ENCODE measurements at regions not wholly inside any gene's neighbourhood (a gene's known extent, or its start where the extent isn't known, plus 50 kb on each side); places are given as distances from the start of the nearest gene placed in this dataset.

DNA sequence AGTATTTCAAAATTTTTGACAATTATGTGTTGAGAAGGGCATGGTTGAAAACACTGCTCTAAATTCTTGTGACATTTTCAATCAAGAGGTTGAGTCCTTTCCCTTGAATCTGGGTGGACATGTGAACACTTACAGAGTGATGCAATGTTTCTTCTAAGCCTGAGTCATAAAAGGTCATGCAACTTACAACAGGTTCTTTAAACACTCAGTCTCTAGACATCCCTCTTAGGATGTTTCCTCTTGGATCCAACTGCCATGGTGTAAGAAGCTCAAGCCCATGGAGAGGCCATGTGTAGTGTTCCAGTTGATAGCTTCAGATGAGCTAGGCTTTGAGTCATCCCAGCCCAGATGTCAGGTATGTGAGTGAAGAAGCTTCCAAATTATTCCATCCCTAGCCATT, 232.2 kb upstream of the MAOA start:
- no peaks in the 10 kb centered on the region for H3K27me3 ChIP-seq (replicated peaks; ENCODE audit: insufficient read depth, low read length)
- no peaks in the 10 kb centered on the region for H3K9me3 ChIP-seq (replicated peaks; ENCODE audit: insufficient read depth, low read length)
- DNase-seq = no peak

DNA sequence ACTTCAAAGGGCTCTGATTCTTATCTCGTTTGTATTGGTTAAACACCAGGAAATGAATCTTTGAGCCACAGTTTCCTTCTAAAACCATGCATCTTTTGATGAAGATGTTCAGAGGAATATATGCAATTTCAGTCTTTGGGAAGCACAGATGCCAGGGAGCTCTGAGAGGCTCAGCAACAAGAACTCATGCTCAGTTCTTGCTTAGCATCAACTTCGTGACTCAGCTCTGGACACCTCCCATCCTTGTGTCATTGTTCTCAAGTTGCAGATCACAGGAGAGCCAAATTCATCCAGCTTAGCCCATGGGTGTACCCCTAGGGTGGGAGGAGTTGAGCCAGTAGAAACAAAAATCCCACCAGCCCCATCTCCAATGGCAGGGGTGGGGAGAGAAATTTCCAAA, 219.6 kb upstream of the MAOA start:
- Histone ChIP-seq H4K20me1 (ENCODE audit: insufficient read depth, low read length) (no peaks in the 10 kb centered on the region), H3K9me2 (replicated peaks; ENCODE audit: insufficient read depth, low read length) (no peaks in the 10 kb centered on the region), H3K4me1 (ENCODE audit: low read length) (no peaks in the 10 kb centered on the region), H3K79me2 (ENCODE audit: low read length) (no peaks in the 10 kb centered on the region), H3K27me3 (replicated peaks; ENCODE audit: insufficient read depth, low read length) (no peaks in the 10 kb centered on the region), H3K4me2 (ENCODE audit: low read depth, low read length) (no peak overlapping the region), H3F3A (ENCODE audit: insufficient read depth, low read length) (no peaks in the 10 kb centered on the region), H3K27ac (ENCODE audit: low read length) (no peak overlapping the region), H3K9me3 (replicated peaks; ENCODE audit: insufficient read depth, low read length) (no peaks in the 10 kb centered on the region), H3K9ac (ENCODE audit: low read length) (no peak overlapping the region), H3K36me3 (replicated peaks; ENCODE audit: insufficient read depth, low read length) (no peaks in the 10 kb centered on the region), H3K4me3 (ENCODE audit: low read length) (no peak overlapping the region), H2AFZ (ENCODE audit: low read length) (no peak overlapping the region)
- no peak for DNase-seq
- TF ChIP-seq, protein P1, sequence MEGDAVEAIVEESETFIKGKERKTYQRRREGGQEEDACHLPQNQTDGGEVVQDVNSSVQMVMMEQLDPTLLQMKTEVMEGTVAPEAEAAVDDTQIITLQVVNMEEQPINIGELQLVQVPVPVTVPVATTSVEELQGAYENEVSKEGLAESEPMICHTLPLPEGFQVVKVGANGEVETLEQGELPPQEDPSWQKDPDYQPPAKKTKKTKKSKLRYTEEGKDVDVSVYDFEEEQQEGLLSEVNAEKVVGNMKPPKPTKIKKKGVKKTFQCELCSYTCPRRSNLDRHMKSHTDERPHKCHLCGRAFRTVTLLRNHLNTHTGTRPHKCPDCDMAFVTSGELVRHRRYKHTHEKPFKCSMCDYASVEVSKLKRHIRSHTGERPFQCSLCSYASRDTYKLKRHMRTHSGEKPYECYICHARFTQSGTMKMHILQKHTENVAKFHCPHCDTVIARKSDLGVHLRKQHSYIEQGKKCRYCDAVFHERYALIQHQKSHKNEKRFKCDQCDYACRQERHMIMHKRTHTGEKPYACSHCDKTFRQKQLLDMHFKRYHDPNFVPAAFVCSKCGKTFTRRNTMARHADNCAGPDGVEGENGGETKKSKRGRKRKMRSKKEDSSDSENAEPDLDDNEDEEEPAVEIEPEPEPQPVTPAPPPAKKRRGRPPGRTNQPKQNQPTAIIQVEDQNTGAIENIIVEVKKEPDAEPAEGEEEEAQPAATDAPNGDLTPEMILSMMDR (IDR thresholded peaks at IDR 0.05; ENCODE audit: low read length) = no peak
- TF ChIP-seq EZH2phosphoT487 (IDR thresholded peaks at IDR 0.05; ENCODE audit: low read length) = no peak
- TF ChIP-seq EZH2 (optimal IDR thresholded peaks at IDR 0.05; ENCODE audit: low read depth, low read length) = no peak

More for the DNA sequence above, 232.2 kb upstream of the MAOA start:
- H3F3A ChIP-seq (ENCODE audit: insufficient read depth, low read length) = no peaks in the 10 kb centered on the region
- no peaks in the 10 kb centered on the region for H3K79me2 ChIP-seq (ENCODE audit: low read length)
- H3K4me2 ChIP-seq (ENCODE audit: low read depth, low read length) = no peak overlapping the region
- no peak overlapping the region for H2AFZ ChIP-seq (ENCODE audit: low read length)
- H3K4me3 ChIP-seq (ENCODE audit: low read length) = no peak overlapping the region
- no peaks in the 10 kb centered on the region for H3K4me1 ChIP-seq (ENCODE audit: low read length)
- H4K20me1 ChIP-seq (ENCODE audit: insufficient read depth, low read length) = no peaks in the 10 kb centered on the region
- no peak overlapping the region for H3K9ac ChIP-seq (ENCODE audit: low read length)
- TF ChIP-seq EZH2 (optimal IDR thresholded peaks at IDR 0.05; ENCODE audit: low read depth, low read length) = no peak
- no peak for TF ChIP-seq EZH2phosphoT487 (IDR thresholded peaks at IDR 0.05; ENCODE audit: low read length)
- TF ChIP-seq, protein P1 (IDR thresholded peaks at IDR 0.05; ENCODE audit: low read length) = no peak
- no peak overlapping the region for H3K27ac ChIP-seq (ENCODE audit: low read length)
- H3K9me2 ChIP-seq (replicated peaks; ENCODE audit: insufficient read depth, low read length) = no peaks in the 10 kb centered on the region
- H3K36me3 ChIP-seq (replicated peaks; ENCODE audit: insufficient read depth, low read length) = no peaks in the 10 kb centered on the region

DNA sequence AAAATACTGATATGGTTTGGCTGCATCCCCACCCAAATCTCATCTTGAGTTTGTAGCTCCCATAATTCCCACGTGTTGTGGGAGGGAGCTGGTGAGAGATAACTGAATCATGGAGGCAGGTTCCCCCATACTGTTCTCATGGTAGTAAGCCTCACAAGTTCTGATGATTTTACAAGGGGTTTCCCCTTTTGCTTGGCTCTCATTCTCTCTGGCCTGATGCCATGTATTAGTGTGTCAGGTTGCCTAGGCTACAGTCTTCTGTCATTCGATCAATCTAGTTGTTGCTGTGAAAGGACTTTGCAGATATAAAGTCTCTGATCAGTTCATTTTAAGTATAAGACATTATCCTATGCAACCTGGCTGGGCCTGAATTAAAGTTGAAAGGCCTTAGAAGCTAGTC, 209.3 kb upstream of the MAOA start:
- H4K20me1 ChIP-seq (ENCODE audit: insufficient read depth, low read length) = no peaks in the 10 kb centered on the region
- no peak for DNase-seq
- H3K4me2 ChIP-seq (ENCODE audit: low read depth, low read length) = no peak overlapping the region
- H2AFZ ChIP-seq (ENCODE audit: low read length) = no peak overlapping the region
- no peak overlapping the region for H3K4me3 ChIP-seq (ENCODE audit: low read length)
- TF ChIP-seq EZH2phosphoT487 (IDR thresholded peaks at IDR 0.05; ENCODE audit: low read length) = no peak
- no peak for TF ChIP-seq EZH2 (optimal IDR thresholded peaks at IDR 0.05; ENCODE audit: low read depth, low read length)
- TF ChIP-seq, protein P1 (IDR thresholded peaks at IDR 0.05; ENCODE audit: low read length) = no peak
- no peak overlapping the region for H3K27ac ChIP-seq (ENCODE audit: low read length)
- H3F3A ChIP-seq (ENCODE audit: insufficient read depth, low read length) = no peaks in the 10 kb centered on the region
- H3K9me2 ChIP-seq (replicated peaks; ENCODE audit: insufficient read depth, low read length) = no peaks in the 10 kb centered on the region
- no peaks in the 10 kb centered on the region for H3K79me2 ChIP-seq (ENCODE audit: low read length)
- H3K27me3 ChIP-seq (replicated peaks; ENCODE audit: insufficient read depth, low read length) = no peaks in the 10 kb centered on the region
- no peak overlapping the region for H3K9ac ChIP-seq (ENCODE audit: low read length)
- no peaks in the 10 kb centered on the region for H3K4me1 ChIP-seq (ENCODE audit: low read length)
- no peaks in the 10 kb centered on the region for H3K36me3 ChIP-seq (replicated peaks; ENCODE audit: insufficient read depth, low read length)
- no peaks in the 10 kb centered on the region for H3K9me3 ChIP-seq (replicated peaks; ENCODE audit: insufficient read depth, low read length)
